H1 (cell line): ENCODE measurements at regions not wholly inside any gene's neighbourhood (a gene's known extent, or its start where the extent isn't known, plus 50 kb on each side); places are given as distances from the start of the nearest gene placed in this dataset.

Source experiments
- POLR2A ChIP-seq, 2 experiments: IDR thresholded peaks; 1 replicate in 1 of 2; 2 replicates in 1 of 2; pipeline ENCODE4 v1.6.1; 2011; ENCODE audit warnings: low read depth in 2 of 2, low read length in 2 of 2, mild to moderate bottlenecking in 2 of 2; ENCODE audit errors: control extremely low read depth in 1 of 2
- RFX5 ChIP-seq: IDR thresholded peaks from 2 replicates; pipeline ENCODE4 v1.6.1; 2011; ENCODE audit warnings: low read depth, low read length, improper control_type of control experiment, borderline replicate concordance

DNA sequence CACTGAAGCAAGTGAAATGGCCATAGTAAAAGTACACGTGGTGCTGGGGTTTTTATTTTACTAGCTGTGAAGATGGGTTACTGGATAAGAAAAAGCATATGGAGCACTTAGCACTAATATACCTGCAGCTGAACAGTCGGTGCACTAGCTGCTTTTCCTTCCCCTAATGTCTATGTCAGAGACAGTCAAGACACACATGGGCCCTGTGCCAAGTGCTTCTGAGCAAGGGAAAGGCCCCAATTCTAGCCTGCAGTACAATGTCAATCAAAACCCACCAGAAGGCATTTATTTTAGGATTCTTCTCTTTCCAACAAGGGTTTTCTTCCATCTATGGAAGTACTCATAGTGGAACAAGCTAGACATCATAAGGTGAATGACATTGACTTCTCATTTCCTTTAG, 716.7 kb downstream of the CCSER2 start:
- TF ChIP-seq POLR2A (IDR thresholded peaks at IDR 0.05; ENCODE audit: control extremely low read depth in 1 of 2, low read depth in 2 of 2, low read length in 2 of 2) (no peak), RFX5 (no peak)
